DND-41 (cell line): ENCODE measurements at regions not wholly inside any gene's neighbourhood (a gene's known extent, or its start where the extent isn't known, plus 50 kb on each side); places are given as distances from the start of the nearest gene placed in this dataset.

ENCODE experiments used
- CTCF ChIP-seq: IDR thresholded peaks from 2 replicates; pipeline ENCODE4 v1.5.1; 2012; ENCODE audit warnings: borderline replicate concordance, low read length, moderate library complexity, mild to moderate bottlenecking; ENCODE audit not compliant: poor library complexity, severe bottlenecking; ENCODE audit errors: extremely low read depth
- EZH2 ChIP-seq: IDR thresholded peaks from 3 replicates; pipeline ENCODE4 v1.6.1; 2012; ENCODE audit warnings: borderline replicate concordance, low read depth, mild to moderate bottlenecking, moderate library complexity, low read length, inconsistent platforms; ENCODE audit not compliant: severe bottlenecking

GRCh38 chr7:91346426-91346825, 82.2 kb downstream of the FZD1 start:
- TF ChIP-seq CTCF = no peak
- no peak for TF ChIP-seq EZH2
